GM18519 (cell line): ENCODE measurements at regions not wholly inside any gene's neighbourhood (a gene's known extent, or its start where the extent isn't known, plus 50 kb on each side); places are given as distances from the start of the nearest gene placed in this dataset.

Experiments
- ATAC-seq: cut with Tn5 transposase; IDR thresholded peaks from one replicate; pipeline ENCODE4 v1.9.1; 2021; ENCODE audit warnings: mild to moderate bottlenecking, moderate library complexity; ENCODE audit not compliant: unreplicated experiment, low FRiP score

DNA sequence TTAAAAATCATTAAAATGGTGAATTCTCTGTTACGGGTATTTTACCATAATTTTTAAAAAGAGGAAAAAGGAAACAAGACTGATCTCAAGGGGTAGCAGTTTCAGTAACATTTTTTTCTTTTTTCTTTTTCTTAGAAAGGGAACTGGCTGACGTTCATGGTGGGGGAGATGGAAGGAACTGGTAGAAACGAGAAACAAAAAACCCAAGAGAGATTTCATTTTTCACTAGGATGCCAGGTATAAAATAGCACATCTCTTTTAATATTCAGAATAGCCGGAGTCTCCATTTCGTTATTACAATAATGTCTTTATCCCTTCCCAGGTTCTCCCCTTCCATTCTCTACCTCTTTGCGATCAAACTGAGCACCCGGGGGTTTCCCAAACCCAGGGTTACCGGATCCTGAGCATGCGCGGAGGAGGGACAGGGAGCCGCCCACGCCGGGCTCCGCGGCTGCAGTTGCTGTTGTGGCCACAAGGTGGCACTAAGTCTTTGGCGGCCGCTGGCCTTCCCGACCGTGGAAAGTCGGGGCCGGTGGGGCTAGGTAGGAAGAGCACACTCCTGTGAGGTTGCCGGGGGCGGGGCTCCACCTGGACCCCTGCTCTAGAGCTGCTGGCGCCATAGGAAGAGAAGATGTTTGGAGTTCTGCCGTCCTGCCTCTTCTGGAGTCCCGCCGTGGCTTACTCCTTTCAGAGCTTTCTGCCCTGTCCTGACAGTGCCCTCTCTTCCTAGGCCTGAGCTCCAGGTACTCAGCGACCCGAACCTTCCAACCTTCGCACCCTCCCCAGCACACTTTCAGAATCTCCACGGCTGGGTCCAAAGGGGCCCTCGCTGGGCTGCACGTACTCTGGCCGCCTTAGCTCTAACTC is 146.8 kb downstream of the SH3BGRL2 start:
- ATAC-seq: peak; percentile 76

DNA sequence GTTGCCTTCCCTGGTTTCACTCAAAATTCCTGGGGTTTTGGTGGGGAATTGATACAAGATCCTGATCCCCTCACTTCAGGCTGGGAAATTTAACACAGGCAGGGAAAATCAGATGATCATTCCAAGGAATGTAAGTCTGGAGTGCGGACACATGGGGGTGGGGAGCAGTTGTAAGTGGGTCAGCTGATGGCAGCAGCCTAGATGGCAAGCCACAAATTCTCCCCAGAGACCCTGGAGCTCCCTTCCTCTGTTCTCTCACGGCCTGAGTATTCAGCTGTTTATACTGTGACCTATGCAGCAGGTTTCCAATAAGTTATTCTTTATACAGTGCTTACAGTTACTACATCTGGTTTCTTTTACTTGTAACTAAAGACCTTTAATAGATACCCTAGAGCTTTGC is 144.9 kb downstream of the SH3BGRL2 start:
- ATAC-seq: no peak

DNA sequence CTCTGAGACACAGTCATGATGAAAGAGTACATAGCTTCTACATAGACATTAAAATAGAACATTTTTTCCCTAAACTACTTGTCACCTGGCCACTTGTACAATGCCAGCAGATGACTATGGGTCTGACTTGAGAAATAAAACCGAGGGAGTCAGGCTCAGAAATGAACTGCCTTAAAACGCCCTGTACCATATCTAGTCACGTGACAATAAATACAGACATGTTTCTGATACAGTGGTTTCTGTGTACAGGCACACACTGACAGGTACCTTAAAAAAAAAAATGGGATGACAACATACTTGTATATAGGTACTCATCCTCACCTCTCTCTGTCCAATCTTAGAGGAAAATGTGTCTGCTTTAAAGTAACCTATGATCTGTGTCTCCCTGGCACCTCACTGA is 144.1 kb downstream of the SH3BGRL2 start:
- ATAC-seq: no peak

DNA sequence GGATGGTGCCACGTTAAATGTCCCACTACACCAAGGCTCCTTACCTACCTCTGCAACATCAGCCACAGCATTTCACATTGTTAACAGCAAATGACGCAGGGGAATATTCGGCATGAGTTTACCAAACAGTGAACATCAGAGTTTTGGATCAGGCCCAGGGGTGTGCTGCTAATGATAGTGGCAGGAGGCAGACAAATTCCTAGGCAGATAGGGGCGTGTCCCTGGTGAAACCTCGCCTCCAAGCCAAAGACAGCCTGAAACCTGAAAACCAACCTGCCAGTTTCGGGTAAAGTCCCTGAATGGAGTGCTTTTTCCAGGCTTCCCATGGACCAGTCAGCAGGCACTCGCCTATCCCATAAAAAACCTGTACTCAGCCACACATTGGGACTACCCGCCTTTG is 133.6 kb downstream of the SH3BGRL2 start:
- no peak for ATAC-seq

DNA sequence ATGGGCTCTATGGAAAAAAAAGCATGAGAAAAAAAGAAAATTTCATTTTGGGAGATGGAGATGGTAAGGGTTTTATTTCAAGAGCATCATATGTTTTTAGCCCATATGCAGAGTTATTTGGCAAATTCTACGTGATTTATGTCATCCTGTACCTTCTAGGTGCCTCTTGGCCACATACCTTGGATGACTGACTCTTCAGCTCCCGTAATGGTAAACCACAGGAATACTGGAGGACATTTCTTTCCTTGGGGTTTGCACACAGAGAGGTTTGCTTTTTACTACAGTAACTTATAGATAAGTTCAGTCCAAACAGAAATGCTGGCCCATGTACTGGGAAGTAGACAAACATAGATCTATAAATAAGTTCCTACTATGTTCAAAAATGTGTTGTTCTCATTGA is 132.2 kb downstream of the SH3BGRL2 start:
- no peak for ATAC-seq

DNA sequence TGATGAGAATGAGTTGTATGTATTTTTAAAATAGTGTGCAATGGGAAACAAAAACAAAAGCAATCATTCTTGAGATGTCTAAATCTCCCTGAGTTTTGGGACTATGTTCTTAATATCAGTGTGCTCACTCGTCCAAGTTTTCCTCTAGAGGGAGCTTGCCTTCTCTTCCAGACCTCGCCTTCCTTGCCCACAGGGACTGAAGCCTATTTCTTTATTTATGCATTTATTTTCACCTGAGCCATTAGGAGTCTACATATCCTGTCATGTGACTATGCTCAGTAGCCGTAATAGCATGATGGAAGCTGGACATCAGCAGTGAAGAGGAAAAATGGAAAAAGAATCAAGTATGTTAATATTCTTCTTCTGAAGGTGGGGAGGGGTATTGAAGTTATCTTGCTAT is 131.2 kb downstream of the SH3BGRL2 start:
- no peak for ATAC-seq

DNA sequence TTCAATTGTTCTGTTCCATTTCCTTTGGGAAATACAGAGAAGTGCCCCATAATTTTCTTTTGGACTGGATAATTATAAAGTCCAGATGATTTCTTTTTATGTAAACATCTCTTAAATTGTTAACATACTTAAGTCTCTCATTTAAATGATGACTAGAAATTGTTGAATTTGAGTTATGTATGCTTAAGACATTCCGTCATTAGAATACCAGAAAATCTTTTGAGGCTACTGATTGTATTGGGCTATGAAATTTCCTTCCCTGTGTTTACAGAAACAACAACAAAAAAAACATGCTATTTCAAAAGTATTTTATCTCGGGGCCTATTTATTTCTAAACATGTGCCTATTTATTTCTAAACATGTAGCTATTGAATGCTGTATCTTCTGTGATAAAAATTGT is 125.4 kb downstream of the SH3BGRL2 start:
- ATAC-seq: no peak

DNA sequence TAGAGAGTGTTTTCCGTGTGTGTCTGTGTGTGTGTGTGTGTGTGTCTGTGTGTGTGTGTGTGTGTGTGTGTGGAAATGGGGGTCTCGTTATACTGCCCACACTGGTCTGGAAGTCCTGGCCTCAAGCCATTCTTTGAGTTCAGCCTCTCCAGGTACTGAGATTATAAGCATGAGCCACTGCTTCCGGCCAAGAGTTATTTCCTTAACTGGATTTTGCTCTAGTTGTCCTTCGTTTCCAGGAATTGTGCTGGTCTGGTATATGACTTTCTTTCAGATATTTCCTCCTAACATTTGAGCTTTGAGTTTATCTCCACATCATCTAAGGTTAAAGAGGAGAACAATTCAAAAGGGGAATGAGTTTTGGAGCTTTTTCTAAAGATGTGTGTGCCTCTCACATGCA is 124.8 kb downstream of the SH3BGRL2 start:
- ATAC-seq: no peak
